Karpas-422 (cell line): ENCODE measurements at regions not wholly inside any gene's neighbourhood (a gene's known extent, or its start where the extent isn't known, plus 50 kb on each side); places are given as distances from the start of the nearest gene placed in this dataset.
"Not testable (repeated sequence)": the region's sequence is repeated elsewhere in the genome, so short reads cannot be mapped to it uniquely, and the experiment has no call there.

Experiments
- DNase-seq: peaks from one replicate; pipeline ENCODE4 v3.0.0-alpha.2; 2015
- H2AFZ ChIP-seq: fragments of 200-600 bp; sonication (generic); 2 replicates; pipeline ENCODE4 v1.6.1; 2014; ENCODE audit warnings: antibody characterized with exemption, low read length, mixed read lengths
- H3K27ac ChIP-seq: fragments of 200-600 bp; sonication (generic); 2 replicates; pipeline ENCODE4 v1.5.1; 2014; ENCODE audit warnings: mild to moderate bottlenecking, low read length, moderate library complexity
- H3K27me3 ChIP-seq: fragments of 200-600 bp; sonication (generic); 2 replicates; pipeline ENCODE4 v1.6.1; 2014; ENCODE audit warnings: low read length, mixed read lengths
- H3K36me3 ChIP-seq: fragments of 200-600 bp; sonication (generic); 2 replicates; pipeline ENCODE4 v1.6.1; 2014; ENCODE audit warnings: low read length, mixed read lengths; ENCODE audit not compliant: insufficient read depth
- H3K4me1 ChIP-seq: fragments of 200-600 bp; sonication (generic); 2 replicates; pipeline ENCODE4 v1.6.1; 2014; ENCODE audit warnings: mild to moderate bottlenecking, low read length, mixed read lengths
- H3K4me2 ChIP-seq: fragments of 200-600 bp; sonication (generic); 2 replicates; pipeline ENCODE4 v1.6.1; 2014; ENCODE audit warnings: low read length, low read depth, mild to moderate bottlenecking; ENCODE audit not compliant: poor library complexity, severe bottlenecking
- H3K4me3 ChIP-seq: fragments of 200-600 bp; sonication (generic); 2 replicates; pipeline ENCODE4 v1.5.1; 2014; ENCODE audit warnings: mild to moderate bottlenecking, antibody characterized with exemption, low read length, mixed read lengths
- H3K79me2 ChIP-seq: fragments of 200-600 bp; sonication (generic); 2 replicates; pipeline ENCODE4 v1.6.1; 2014; ENCODE audit warnings: mild to moderate bottlenecking, low read length, mixed read lengths
- H3K9ac ChIP-seq: fragments of 200-600 bp; sonication (generic); 2 replicates; pipeline ENCODE4 v1.6.0; 2014; ENCODE audit warnings: low read length
- H3K9me2 ChIP-seq: fragments of 200-600 bp; sonication (generic), shearing (Covaris generic); replicated peaks from 2 replicates; pipeline ENCODE4 v1.6.0; 2014; ENCODE audit warnings: mild to moderate bottlenecking, low read length, moderate library complexity; ENCODE audit not compliant: insufficient read depth
- H3K9me3 ChIP-seq: fragments of 300-700, 200-600 bp; sonication (generic); 2 replicates; pipeline ENCODE4 v1.6.1; 2014; ENCODE audit warnings: low read length, mixed read lengths
- H4K20me1 ChIP-seq: fragments of 200-600 bp; sonication (generic); 2 replicates; pipeline ENCODE4 v1.6.1; 2014; ENCODE audit warnings: mild to moderate bottlenecking, antibody characterized with exemption, low read length, low read depth; ENCODE audit not compliant: insufficient read depth

- Histone ChIP-seq H3K4me1 (no peaks in the 10 kb centered on the region), H3K79me2 (no peaks in the 10 kb centered on the region), H2AFZ (no peak overlapping the region), H3K9me2 (no peaks in the 10 kb centered on the region; the same call in 1 of the 2 replicates), H3K4me2 (no peak overlapping the region), H3K36me3 (0 out of 2 replicates have a peak, but pooled peaks cover 2% of the 10 kb centered on the region), H3K27ac (no peak overlapping the region), H3K9me3 (peaks cover 23% of the 10 kb centered on the region), H4K20me1 (no peaks in the 10 kb centered on the region), H3K4me3 (no peak overlapping the region), H3K9ac (no peak overlapping the region), H3K27me3 (no peaks in the 10 kb centered on the region)
- DNase-seq, result no peak
These were observed 77.6 kb upstream of the NDN start for GRCh38 chr15:23764716-23765115.

- H3K4me1 ChIP-seq, H3K4me2 ChIP-seq: not testable (repeated sequence)
These were observed 79.7 kb upstream of the NDN start for GRCh38 chr15:23766779-23767178.

GRCh38 chr15:23773093-23773492, 86.0 kb upstream of the NDN start:
- Histone ChIP-seq H3K4me1 (no peaks in the 10 kb centered on the region), H3K79me2 (no peaks in the 10 kb centered on the region), H3K9me3 (peaks cover 24% of the 10 kb centered on the region), H3K36me3 (no peaks in the 10 kb centered on the region), H3K9ac (no peak overlapping the region), H4K20me1 (no peaks in the 10 kb centered on the region), H2AFZ (no peak overlapping the region), H3K27me3 (no peaks in the 10 kb centered on the region), H3K9me2 (no peaks in the 10 kb centered on the region), H3K27ac (no peak overlapping the region), H3K4me3 (no peak overlapping the region), H3K4me2 (no peak overlapping the region)
- no peak for DNase-seq

More at GRCh38 chr15:23766779-23767178, 79.7 kb upstream of the NDN start:
- not testable (repeated sequence) for H3K9me2 ChIP-seq, DNase-seq, H3K27me3 ChIP-seq, H3K27ac ChIP-seq, H4K20me1 ChIP-seq, H2AFZ ChIP-seq, H3K9ac ChIP-seq, H3K4me3 ChIP-seq, H3K36me3 ChIP-seq, H3K79me2 ChIP-seq
- H3K9me3 ChIP-seq, result peaks cover 17% of the 10 kb centered on the region

- H3K27ac ChIP-seq, result no peak overlapping the region
- no peaks in the 10 kb centered on the region for H3K4me1 ChIP-seq
- no peaks in the 10 kb centered on the region for H3K79me2 ChIP-seq
- H3K4me2 ChIP-seq, result no peak overlapping the region
- H3K27me3 ChIP-seq, result no peaks in the 10 kb centered on the region
- H2AFZ ChIP-seq, result no peak overlapping the region
- no peak for DNase-seq
- peaks cover 44% of the 10 kb centered on the region for H3K9me3 ChIP-seq
- H4K20me1 ChIP-seq, result no peaks in the 10 kb centered on the region
- no peak overlapping the region for H3K4me3 ChIP-seq
- no peaks in the 10 kb centered on the region for H3K9me2 ChIP-seq
- H3K9ac ChIP-seq, result no peak overlapping the region
- H3K36me3 ChIP-seq, result no peaks in the 10 kb centered on the region
These were observed 100.4 kb upstream of the NDN start for GRCh38 chr15:23787346-23788105.

- DNase-seq, result no peak
- Histone ChIP-seq H3K9me2 (no peaks in the 10 kb centered on the region), H2AFZ (no peak overlapping the region), H3K4me1 (no peaks in the 10 kb centered on the region), H3K4me2 (no peak overlapping the region), H3K27ac (no peak overlapping the region), H3K4me3 (no peak overlapping the region), H3K9ac (no peak overlapping the region), H3K9me3 (peaks cover 30% of the 10 kb centered on the region), H3K79me2 (no peaks in the 10 kb centered on the region), H4K20me1 (no peaks in the 10 kb centered on the region), H3K27me3 (no peaks in the 10 kb centered on the region), H3K36me3 (0 out of 2 replicates have a peak, but pooled peaks cover 3% of the 10 kb centered on the region)
These were observed 106.1 kb upstream of the NDN start for GRCh38 chr15:23793191-23793680.

- no peak overlapping the region for H3K4me2 ChIP-seq
- H2AFZ ChIP-seq, result no peak overlapping the region
- H3K4me1 ChIP-seq, result no peaks in the 10 kb centered on the region
- H3K9ac ChIP-seq, result no peak overlapping the region
- no peaks in the 10 kb centered on the region for H4K20me1 ChIP-seq
- H3K9me3 ChIP-seq, result peaks cover 18% of the 10 kb centered on the region
- no peaks in the 10 kb centered on the region for H3K27me3 ChIP-seq
- no peak overlapping the region for H3K27ac ChIP-seq
- no peaks in the 10 kb centered on the region for H3K9me2 ChIP-seq
- H3K79me2 ChIP-seq, result no peaks in the 10 kb centered on the region
- no peak overlapping the region for H3K4me3 ChIP-seq
- no peak for DNase-seq
- 0 out of 2 replicates have a peak, but pooled peaks cover 3% of the 10 kb centered on the region for H3K36me3 ChIP-seq
These were observed 110.8 kb upstream of the NDN start for GRCh38 chr15:23797747-23798446.

GRCh38 chr15:23801881-23802280, 114.8 kb upstream of the NDN start:
- H3K9me3 ChIP-seq, result peaks cover 12% of the 10 kb centered on the region
- H3K4me1 ChIP-seq, result no peaks in the 10 kb centered on the region
- no peak overlapping the region for H3K27ac ChIP-seq
- H3K36me3 ChIP-seq, result no peaks in the 10 kb centered on the region
- H3K27me3 ChIP-seq, result no peaks in the 10 kb centered on the region
- H3K9me2 ChIP-seq, result no peaks in the 10 kb centered on the region
- no peak for DNase-seq
- H4K20me1 ChIP-seq, result no peaks in the 10 kb centered on the region
- no peaks in the 10 kb centered on the region for H3K79me2 ChIP-seq
- H2AFZ ChIP-seq, result no peak overlapping the region
- no peak overlapping the region for H3K4me3 ChIP-seq
- no peak overlapping the region for H3K9ac ChIP-seq
- no peak overlapping the region for H3K4me2 ChIP-seq

GRCh38 chr15:23802896-23803435, 115.9 kb upstream of the NDN start:
- H3K4me1 ChIP-seq, H2AFZ ChIP-seq, H3K9me2 ChIP-seq, DNase-seq, H3K4me3 ChIP-seq, H3K4me2 ChIP-seq, H3K79me2 ChIP-seq, H3K36me3 ChIP-seq, H4K20me1 ChIP-seq, H3K9ac ChIP-seq, H3K27ac ChIP-seq, H3K27me3 ChIP-seq: not testable (repeated sequence)
- H3K9me3 ChIP-seq, result peaks cover 16% of the 10 kb centered on the region
